Keratinocyte (primary cell): ENCODE measurements at regions not wholly inside any gene's neighbourhood (a gene's known extent, or its start where the extent isn't known, plus 50 kb on each side); places are given as distances from the start of the nearest gene placed in this dataset.

Source experiments
- DNase-seq: peaks from one replicate; pipeline ENCODE4 v3.0.0-alpha.2; 2011; ENCODE audit warnings: low read depth, missing footprints, low spot score
- FAIRE-seq: peaks from 2 replicates; lab custom pipeline; 2011; peaks lifted over from hg19 to GRCh38; lab: Jason Lieb, UNC
- H2AFZ ChIP-seq: 2 replicates; pipeline ENCODE4 v1.6.0; 2012; ENCODE audit warnings: low read length, control low read depth, inconsistent platforms; ENCODE audit not compliant: control insufficient read depth
- H3K27ac ChIP-seq: 2 replicates; pipeline ENCODE4 v1.5.1; 2011; ENCODE audit warnings: low read length; ENCODE audit not compliant: control insufficient read depth, insufficient read depth
- H3K27me3 ChIP-seq: 3 replicates; pipeline ENCODE4 v1.6.0; 2011; ENCODE audit warnings: low read length; ENCODE audit not compliant: control insufficient read depth, insufficient read depth; ENCODE audit errors: extremely low read depth
- H3K36me3 ChIP-seq, 2 experiments: 2 replicates in 1 of 2; 3 replicates in 1 of 2; pipeline ENCODE4 v1.5.1; 2011; ENCODE audit warnings: low read length in 2 of 2, mild to moderate bottlenecking in 1 of 2; ENCODE audit not compliant: control insufficient read depth in 2 of 2, insufficient read depth in 2 of 2; ENCODE audit errors: extremely low read depth in 1 of 2
- H3K4me1 ChIP-seq: 3 replicates; pipeline ENCODE4 v1.5.1; 2011; ENCODE audit warnings: low read length; ENCODE audit not compliant: control insufficient read depth, insufficient read depth; ENCODE audit errors: extremely low read depth
- H3K4me2 ChIP-seq: 3 replicates; pipeline ENCODE4 v1.6.0; 2011; ENCODE audit warnings: low read depth, low read length; ENCODE audit not compliant: control insufficient read depth, insufficient read depth; ENCODE audit errors: extremely low read depth
- H3K4me3 ChIP-seq, 3 experiments: fragments of 200-600 bp in 1 of 3; sonication (generic) in 1 of 3; 2 replicates in 2 of 3; 3 replicates in 1 of 3; pipeline ENCODE4 v1.5.1; 2011 to 2016; ENCODE audit warnings: low read length in 3 of 3, mild to moderate bottlenecking in 3 of 3, control low read depth in 2 of 3, inconsistent platforms in 1 of 3, low read depth in 1 of 3, mixed read lengths in 1 of 3, mixed run types in 1 of 3, moderate library complexity in 1 of 3; ENCODE audit not compliant: control insufficient read depth in 2 of 3, insufficient read depth in 2 of 3; ENCODE audit errors: extremely low read depth in 1 of 3
- H3K79me2 ChIP-seq: 2 replicates; pipeline ENCODE4 v1.6.0; 2012; ENCODE audit warnings: low read length; ENCODE audit not compliant: control insufficient read depth, insufficient read depth
- H3K9ac ChIP-seq: 3 replicates; pipeline ENCODE4 v1.6.0; 2011; ENCODE audit warnings: low read length; ENCODE audit not compliant: control insufficient read depth, insufficient read depth; ENCODE audit errors: extremely low read depth
- H3K9me1 ChIP-seq: 3 replicates; pipeline ENCODE4 v1.6.0; 2011; ENCODE audit warnings: low read length; ENCODE audit not compliant: control insufficient read depth, insufficient read depth; ENCODE audit errors: extremely low read depth
- H3K9me3 ChIP-seq: 2 replicates; pipeline ENCODE4 v1.5.1; 2012; ENCODE audit warnings: low read depth, low read length; ENCODE audit not compliant: control insufficient read depth
- H4K20me1 ChIP-seq: 3 replicates; pipeline ENCODE4 v1.6.0; 2011; ENCODE audit warnings: low read length; ENCODE audit not compliant: control insufficient read depth, insufficient read depth; ENCODE audit errors: extremely low read depth
- EZH2 ChIP-seq: IDR thresholded peaks from one replicate; pipeline ENCODE4 v1.6.1; 2012; ENCODE audit warnings: inconsistent platforms, mild to moderate bottlenecking, low read length, moderate library complexity
- dilution Hi-C: fragments of 300-500 bp; cut with MboI; formaldehyde crosslinking; loops from one replicate; pipeline ENCODE4 v1.7.0; 2020; ENCODE audit warnings: low sequenced_read_pairs; ENCODE audit not compliant: extremely low pct_ligation_motif_present
- TF ChIP-seq, protein P1 (sequence below), 3 experiments: IDR thresholded peaks in 1 of 3; conservative IDR thresholded peaks in 1 of 3; optimal IDR thresholded peaks in 1 of 3; 2 replicates in 2 of 3; 3 replicates in 1 of 3; pipeline versions ENCODE3 to v1.5.1; 2011; ENCODE audit warnings: low read length in 3 of 3, mild to moderate bottlenecking in 3 of 3, moderate library complexity in 2 of 3, control low read depth in 1 of 3, inconsistent platforms in 1 of 3; ENCODE audit not compliant: insufficient read depth in 2 of 3; ENCODE audit errors: extremely low read depth in 1 of 3

DNA sequence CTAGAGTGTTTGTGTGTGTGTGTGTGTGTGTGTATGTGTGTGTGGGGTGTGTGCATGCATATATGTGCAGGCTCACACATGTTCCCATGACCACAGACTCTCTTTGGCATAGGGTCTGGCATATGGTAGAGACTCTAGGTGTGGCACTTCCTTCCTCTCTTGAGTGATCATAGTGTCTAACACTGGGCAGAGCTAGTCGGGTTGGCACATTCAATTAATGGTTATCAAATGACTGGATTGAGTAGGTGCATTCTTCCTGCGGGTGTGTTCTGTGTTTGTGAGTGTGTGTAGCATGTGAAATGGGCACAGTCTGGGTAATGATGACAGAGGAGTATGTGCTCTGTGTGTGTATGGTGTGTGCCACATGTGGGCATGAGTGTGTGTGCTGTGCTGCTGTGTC is 106.5 kb downstream of the EFNB1 start:
- H3K4me3 ChIP-seq: no peak overlapping the region
- no peaks in the 10 kb centered on the region for H3K9me1 ChIP-seq
- H3K27me3 ChIP-seq: no peaks in the 10 kb centered on the region
- TF ChIP-seq, protein P1, sequence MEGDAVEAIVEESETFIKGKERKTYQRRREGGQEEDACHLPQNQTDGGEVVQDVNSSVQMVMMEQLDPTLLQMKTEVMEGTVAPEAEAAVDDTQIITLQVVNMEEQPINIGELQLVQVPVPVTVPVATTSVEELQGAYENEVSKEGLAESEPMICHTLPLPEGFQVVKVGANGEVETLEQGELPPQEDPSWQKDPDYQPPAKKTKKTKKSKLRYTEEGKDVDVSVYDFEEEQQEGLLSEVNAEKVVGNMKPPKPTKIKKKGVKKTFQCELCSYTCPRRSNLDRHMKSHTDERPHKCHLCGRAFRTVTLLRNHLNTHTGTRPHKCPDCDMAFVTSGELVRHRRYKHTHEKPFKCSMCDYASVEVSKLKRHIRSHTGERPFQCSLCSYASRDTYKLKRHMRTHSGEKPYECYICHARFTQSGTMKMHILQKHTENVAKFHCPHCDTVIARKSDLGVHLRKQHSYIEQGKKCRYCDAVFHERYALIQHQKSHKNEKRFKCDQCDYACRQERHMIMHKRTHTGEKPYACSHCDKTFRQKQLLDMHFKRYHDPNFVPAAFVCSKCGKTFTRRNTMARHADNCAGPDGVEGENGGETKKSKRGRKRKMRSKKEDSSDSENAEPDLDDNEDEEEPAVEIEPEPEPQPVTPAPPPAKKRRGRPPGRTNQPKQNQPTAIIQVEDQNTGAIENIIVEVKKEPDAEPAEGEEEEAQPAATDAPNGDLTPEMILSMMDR (optimal IDR thresholded peaks at IDR 0.05 in 1 of 3, IDR thresholded peaks at IDR 0.05 in 1 of 3, conservative IDR thresholded peaks at IDR 0.05 in 1 of 3; ENCODE audit: extremely low read depth in 1 of 3, insufficient read depth in 2 of 3, low read length in 3 of 3): no peak
- TF ChIP-seq EZH2: no peak
- FAIRE-seq: peak; percentile 64
- H3K9ac ChIP-seq: no peak overlapping the region
- H3K36me3 ChIP-seq: no peaks in the 10 kb centered on the region
- no peaks in the 10 kb centered on the region for H3K9me3 ChIP-seq
- dilution Hi-C loops: no loop called here
- peak; percentile 71 for DNase-seq
- no peaks in the 10 kb centered on the region for H3K79me2 ChIP-seq
- H4K20me1 ChIP-seq: no peaks in the 10 kb centered on the region
- H3K4me1 ChIP-seq: peaks cover 20% of the 10 kb centered on the region
- no peak overlapping the region for H2AFZ ChIP-seq
- H3K27ac ChIP-seq: peak overlapping the region; percentile 10
- H3K4me2 ChIP-seq: no peak overlapping the region

GRCh38 chrX:68934922-68935321 is 106.1 kb downstream of the EFNB1 start:
- H3K36me3 ChIP-seq: no peaks in the 10 kb centered on the region
- dilution Hi-C loops: no loop called here
- no peaks in the 10 kb centered on the region for H3K9me1 ChIP-seq
- no peak for TF ChIP-seq EZH2
- TF ChIP-seq, protein P1 (optimal IDR thresholded peaks at IDR 0.05 in 1 of 3, IDR thresholded peaks at IDR 0.05 in 1 of 3, conservative IDR thresholded peaks at IDR 0.05 in 1 of 3; ENCODE audit: extremely low read depth in 1 of 3, insufficient read depth in 2 of 3, low read length in 3 of 3): no peak
- peaks cover 24% of the 10 kb centered on the region for H3K4me1 ChIP-seq
- no peak overlapping the region for H3K27ac ChIP-seq
- no peak overlapping the region for H3K4me3 ChIP-seq
- no peaks in the 10 kb centered on the region for H3K27me3 ChIP-seq
- no peaks in the 10 kb centered on the region for H3K9me3 ChIP-seq
- no peak overlapping the region for H2AFZ ChIP-seq
- no peaks in the 10 kb centered on the region for H3K79me2 ChIP-seq
- DNase-seq: no peak
- no peak overlapping the region for H3K4me2 ChIP-seq
- H3K9ac ChIP-seq: no peak overlapping the region
- no peaks in the 10 kb centered on the region for H4K20me1 ChIP-seq
- no peak for FAIRE-seq
